ENCODE measurements at regions not wholly inside any gene's neighbourhood (a gene's known extent, or its start where the extent isn't known, plus 50 kb on each side); places are given as distances from the start of the nearest gene placed in this dataset.

DNA sequence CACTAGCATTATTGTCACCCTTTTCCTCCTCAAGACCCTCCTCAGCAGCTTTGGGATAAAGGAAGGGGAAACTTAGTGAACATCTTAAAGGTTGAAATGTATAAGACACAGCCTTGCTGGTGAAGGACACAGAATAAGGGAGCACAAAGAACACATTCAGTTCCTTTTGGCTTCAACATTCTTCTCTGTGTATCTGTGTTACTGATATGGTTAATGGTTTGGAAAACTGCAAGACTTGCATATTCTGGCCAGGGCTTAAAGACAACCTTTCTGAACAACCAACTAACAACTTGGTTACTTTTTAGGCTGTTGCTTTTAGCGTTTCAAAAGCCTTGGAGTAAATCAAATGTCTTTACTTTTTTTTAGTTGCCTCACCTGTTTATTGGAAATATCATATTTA, 680.5 kb downstream of the MECOM start:
- TF ChIP-seq, protein P1, sequence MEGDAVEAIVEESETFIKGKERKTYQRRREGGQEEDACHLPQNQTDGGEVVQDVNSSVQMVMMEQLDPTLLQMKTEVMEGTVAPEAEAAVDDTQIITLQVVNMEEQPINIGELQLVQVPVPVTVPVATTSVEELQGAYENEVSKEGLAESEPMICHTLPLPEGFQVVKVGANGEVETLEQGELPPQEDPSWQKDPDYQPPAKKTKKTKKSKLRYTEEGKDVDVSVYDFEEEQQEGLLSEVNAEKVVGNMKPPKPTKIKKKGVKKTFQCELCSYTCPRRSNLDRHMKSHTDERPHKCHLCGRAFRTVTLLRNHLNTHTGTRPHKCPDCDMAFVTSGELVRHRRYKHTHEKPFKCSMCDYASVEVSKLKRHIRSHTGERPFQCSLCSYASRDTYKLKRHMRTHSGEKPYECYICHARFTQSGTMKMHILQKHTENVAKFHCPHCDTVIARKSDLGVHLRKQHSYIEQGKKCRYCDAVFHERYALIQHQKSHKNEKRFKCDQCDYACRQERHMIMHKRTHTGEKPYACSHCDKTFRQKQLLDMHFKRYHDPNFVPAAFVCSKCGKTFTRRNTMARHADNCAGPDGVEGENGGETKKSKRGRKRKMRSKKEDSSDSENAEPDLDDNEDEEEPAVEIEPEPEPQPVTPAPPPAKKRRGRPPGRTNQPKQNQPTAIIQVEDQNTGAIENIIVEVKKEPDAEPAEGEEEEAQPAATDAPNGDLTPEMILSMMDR (IDR thresholded peaks at IDR 0.05), result no peak
- no peak for TF ChIP-seq POLR2A (IDR thresholded peaks at IDR 0.05)

Data from testis (tissue), 2 donors.